Neural progenitor cell (in vitro differentiated cells): ENCODE measurements at regions not wholly inside any gene's neighbourhood (a gene's known extent, or its start where the extent isn't known, plus 50 kb on each side); places are given as distances from the start of the nearest gene placed in this dataset.
"Not testable (repeated sequence)": the region's sequence is repeated elsewhere in the genome, so short reads cannot be mapped to it uniquely, and the experiment has no call there.

Experiments used
- DNase-seq: peaks from one replicate; pipeline ENCODE4 v3.0.0-alpha.2; 2016; ENCODE audit warnings: low spot score
- H2AFZ ChIP-seq: fragments of 200-600 bp; sonication (generic); replicated peaks from 2 replicates; pipeline ENCODE4 v1.6.1; 2016; ENCODE audit warnings: antibody characterized with exemption
- H3F3A ChIP-seq: fragments of 200-600 bp; sonication (generic); 2 replicates; pipeline ENCODE4 v1.6.1; 2016; ENCODE audit warnings: antibody characterized with exemption, low read depth
- H3K27ac ChIP-seq: fragments of 200-600 bp; sonication (generic); 2 replicates; pipeline ENCODE4 v1.5.1; 2016; ENCODE audit warnings: mild to moderate bottlenecking
- H3K27me3 ChIP-seq: fragments of 200-600 bp; sonication (generic); 2 replicates; pipeline ENCODE4 v1.6.1; 2016; ENCODE audit warnings: mild to moderate bottlenecking, moderate library complexity
- H3K36me3 ChIP-seq: fragments of 200-600 bp; sonication (generic); 2 replicates; pipeline ENCODE4 v1.5.1; 2016
- H3K4me1 ChIP-seq: fragments of 200-600 bp; sonication (generic); 2 replicates; pipeline ENCODE4 v1.6.1; 2016; ENCODE audit warnings: mixed run types
- H3K4me2 ChIP-seq: fragments of 200-600 bp; sonication (generic); 2 replicates; pipeline ENCODE4 v1.6.1; 2016
- H3K4me3 ChIP-seq: fragments of 200-600 bp; sonication (generic); 2 replicates; pipeline ENCODE4 v1.5.1; 2016
- H3K79me2 ChIP-seq: fragments of 200-600 bp; sonication (generic); 2 replicates; pipeline ENCODE4 v1.6.1; 2016; ENCODE audit warnings: low read depth
- H3K9ac ChIP-seq: fragments of 200-600 bp; sonication (generic); 2 replicates; pipeline ENCODE4 v1.6.1; 2016
- H3K9me3 ChIP-seq: fragments of 200-600 bp; sonication (generic); 2 replicates; pipeline ENCODE4 v1.5.1; 2016; ENCODE audit warnings: low read depth
- H4K20me1 ChIP-seq: fragments of 200-600 bp; sonication (generic); 2 replicates; pipeline ENCODE4 v1.6.1; 2016; ENCODE audit warnings: low read depth
- H3K27ac Mint-ChIP-seq: 3 replicates; pipeline ENCODE4 v1.8.0; 2021; ENCODE audit warnings: mixed read lengths
- H3K27me3 Mint-ChIP-seq: 2 replicates; pipeline ENCODE4 v1.8.0; 2022; ENCODE audit warnings: low read depth, mild to moderate bottlenecking, inconsistent platforms, moderate library complexity, mixed read lengths; ENCODE audit not compliant: insufficient read depth
- H3K36me3 Mint-ChIP-seq: 3 replicates; pipeline ENCODE4 v1.8.0; 2021; ENCODE audit warnings: mixed read lengths
- H3K4me1 Mint-ChIP-seq: 3 replicates; pipeline ENCODE4 v1.8.0; 2021; ENCODE audit warnings: mixed read lengths
- H3K4me3 Mint-ChIP-seq: 3 replicates; pipeline ENCODE4 v1.8.0; 2021; ENCODE audit warnings: mild to moderate bottlenecking, moderate library complexity, mixed read lengths
- H3K9me3 Mint-ChIP-seq: 3 replicates; pipeline ENCODE4 v1.8.0; 2020; ENCODE audit warnings: mixed read lengths
- EZH2 ChIP-seq: fragments of 200-600 bp; sonication (generic); IDR thresholded peaks from 2 replicates; pipeline ENCODE4 v1.6.1; 2017; ENCODE audit warnings: antibody characterized with exemption, mild to moderate bottlenecking, moderate library complexity
- EZH2phosphoT487 ChIP-seq: fragments of 200-600 bp; sonication (generic); IDR thresholded peaks from 2 replicates; pipeline ENCODE4 v1.6.1; 2017; ENCODE audit warnings: antibody characterized with exemption
- TF ChIP-seq, protein P1 (sequence below): fragments of 200-600 bp; sonication (generic); IDR thresholded peaks from 2 replicates; pipeline ENCODE4 v1.5.1; 2017; ENCODE audit warnings: antibody characterized with exemption, mild to moderate bottlenecking

DNA sequence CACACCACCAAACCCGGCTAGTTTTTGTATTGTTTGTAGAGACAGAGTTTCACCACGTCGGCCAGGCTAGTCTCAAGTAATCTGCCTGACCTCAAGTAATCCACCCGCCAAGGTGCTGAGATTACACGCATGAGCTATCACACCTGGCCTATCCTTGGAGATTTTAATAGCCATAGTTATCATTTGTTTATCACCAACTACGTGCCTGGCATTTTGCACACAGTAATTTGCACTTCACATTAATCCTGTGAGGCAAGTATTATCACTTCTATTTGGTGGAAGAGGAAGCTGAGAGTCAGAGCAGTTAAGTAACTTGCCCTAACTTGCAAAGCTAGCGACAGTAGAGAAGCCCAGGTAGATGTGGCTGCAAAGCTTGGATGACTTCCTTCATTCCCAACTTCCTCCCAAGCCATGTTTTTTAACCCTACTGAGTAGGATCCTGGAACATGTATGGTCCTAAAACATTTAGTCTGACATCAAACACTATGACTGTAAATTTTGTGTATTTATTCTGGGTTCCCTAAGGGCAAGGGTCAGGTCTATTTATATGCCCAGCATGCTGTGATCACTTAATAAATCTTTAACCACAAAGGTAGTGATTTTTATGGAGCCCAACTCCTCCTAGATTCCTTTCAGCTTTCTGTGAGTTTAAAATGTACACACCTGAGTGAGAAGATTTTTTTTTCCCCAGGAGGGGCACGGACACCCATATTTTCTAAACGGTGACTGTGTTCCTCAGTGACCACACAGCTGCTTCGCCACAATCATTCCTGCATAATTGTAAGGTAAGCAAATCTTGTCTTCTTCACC lies 100.2 kb upstream of the RAI14 start:
- Histone ChIP-seq H4K20me1 (no peaks in the 10 kb centered on the region), H3K36me3 (no peaks in the 10 kb centered on the region), H3K4me1 (no peaks in the 10 kb centered on the region), H3K27me3 (no peaks in the 10 kb centered on the region), H3F3A (no peaks in the 10 kb centered on the region), H3K4me3 (no peak overlapping the region), H3K4me2 (no peak overlapping the region), H3K9me3 (no peaks in the 10 kb centered on the region), H3K9ac (no peak overlapping the region), H2AFZ (no peak overlapping the region), H3K27ac (no peak overlapping the region), H3K79me2 (no peaks in the 10 kb centered on the region)
- H3K4me1 Mint-ChIP-seq, result peaks cover 3% of the 10 kb centered on the region
- H3K27me3 Mint-ChIP-seq, result peaks cover 2% of the 10 kb centered on the region
- no peak overlapping the region for H3K4me3 Mint-ChIP-seq
- no peaks in the 10 kb centered on the region for H3K9me3 Mint-ChIP-seq
- H3K36me3 Mint-ChIP-seq, result no peaks in the 10 kb centered on the region
- DNase-seq, result no peak
- TF ChIP-seq, protein P1, sequence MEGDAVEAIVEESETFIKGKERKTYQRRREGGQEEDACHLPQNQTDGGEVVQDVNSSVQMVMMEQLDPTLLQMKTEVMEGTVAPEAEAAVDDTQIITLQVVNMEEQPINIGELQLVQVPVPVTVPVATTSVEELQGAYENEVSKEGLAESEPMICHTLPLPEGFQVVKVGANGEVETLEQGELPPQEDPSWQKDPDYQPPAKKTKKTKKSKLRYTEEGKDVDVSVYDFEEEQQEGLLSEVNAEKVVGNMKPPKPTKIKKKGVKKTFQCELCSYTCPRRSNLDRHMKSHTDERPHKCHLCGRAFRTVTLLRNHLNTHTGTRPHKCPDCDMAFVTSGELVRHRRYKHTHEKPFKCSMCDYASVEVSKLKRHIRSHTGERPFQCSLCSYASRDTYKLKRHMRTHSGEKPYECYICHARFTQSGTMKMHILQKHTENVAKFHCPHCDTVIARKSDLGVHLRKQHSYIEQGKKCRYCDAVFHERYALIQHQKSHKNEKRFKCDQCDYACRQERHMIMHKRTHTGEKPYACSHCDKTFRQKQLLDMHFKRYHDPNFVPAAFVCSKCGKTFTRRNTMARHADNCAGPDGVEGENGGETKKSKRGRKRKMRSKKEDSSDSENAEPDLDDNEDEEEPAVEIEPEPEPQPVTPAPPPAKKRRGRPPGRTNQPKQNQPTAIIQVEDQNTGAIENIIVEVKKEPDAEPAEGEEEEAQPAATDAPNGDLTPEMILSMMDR, result no peak
- TF ChIP-seq EZH2phosphoT487 (no peak), EZH2 (no peak)
- H3K27ac Mint-ChIP-seq, result no peak overlapping the region

DNA sequence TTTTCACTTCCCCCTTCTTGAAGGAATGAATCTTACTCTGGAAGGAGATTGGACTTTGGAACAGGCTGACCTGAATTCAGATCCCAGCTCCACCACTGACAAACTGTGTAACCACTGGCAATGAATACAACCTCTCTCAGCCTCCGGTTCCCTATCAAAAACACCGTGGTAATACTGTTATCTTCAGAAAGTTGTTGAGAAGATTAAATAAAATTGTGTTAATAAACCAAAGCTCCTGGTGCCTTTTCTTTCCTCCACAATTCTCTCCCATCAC lies 99.7 kb upstream of the RAI14 start:
- H3K79me2 ChIP-seq, result no peaks in the 10 kb centered on the region
- H4K20me1 ChIP-seq, result no peaks in the 10 kb centered on the region
- no peaks in the 10 kb centered on the region for H3K36me3 ChIP-seq
- no peak for DNase-seq
- no peak overlapping the region for H3K27ac Mint-ChIP-seq
- no peaks in the 10 kb centered on the region for H3K36me3 Mint-ChIP-seq
- H3K27ac ChIP-seq, result no peak overlapping the region
- H3K4me1 Mint-ChIP-seq, result peaks cover 3% of the 10 kb centered on the region
- peaks cover 2% of the 10 kb centered on the region for H3K27me3 Mint-ChIP-seq
- no peaks in the 10 kb centered on the region for H3K9me3 ChIP-seq
- TF ChIP-seq, protein P1, result no peak
- TF ChIP-seq EZH2phosphoT487 (no peak), EZH2 (no peak)
- H3K27me3 ChIP-seq, result no peaks in the 10 kb centered on the region
- no peaks in the 10 kb centered on the region for H3K9me3 Mint-ChIP-seq
- no peak overlapping the region for H3K9ac ChIP-seq
- H3K4me1 ChIP-seq, result no peaks in the 10 kb centered on the region
- no peak overlapping the region for H2AFZ ChIP-seq
- H3F3A ChIP-seq, result no peaks in the 10 kb centered on the region
- no peak overlapping the region for H3K4me3 ChIP-seq
- H3K4me2 ChIP-seq, result no peak overlapping the region
- no peak overlapping the region for H3K4me3 Mint-ChIP-seq

DNA sequence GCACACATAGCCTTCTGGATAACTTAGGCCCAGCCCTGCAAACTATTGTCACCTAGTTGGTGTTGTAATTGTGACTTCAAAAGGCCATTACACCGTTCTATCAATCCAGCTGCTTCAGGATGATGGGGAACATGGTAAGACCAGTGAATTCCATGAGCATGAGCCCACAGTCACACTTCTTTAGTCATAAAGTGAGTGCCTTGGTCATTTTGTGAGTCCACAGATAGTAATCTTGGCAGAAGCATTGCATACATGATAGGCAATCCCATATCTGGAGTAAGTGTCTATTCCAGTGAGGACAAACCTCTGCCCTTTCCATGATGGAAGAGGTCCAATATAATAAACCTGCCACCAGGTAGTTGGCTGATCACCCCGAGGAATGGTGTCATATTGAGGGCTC lies 94.5 kb upstream of the RAI14 start:
- not testable (repeated sequence) for H3K79me2 ChIP-seq, H3K9me3 ChIP-seq, H3K36me3 Mint-ChIP-seq, H3K4me1 Mint-ChIP-seq, H3K27me3 Mint-ChIP-seq, H3K36me3 ChIP-seq, H2AFZ ChIP-seq, DNase-seq, H3K27ac ChIP-seq, H3K9ac ChIP-seq, H3K27ac Mint-ChIP-seq, H3K9me3 Mint-ChIP-seq, H3K4me2 ChIP-seq, H3K4me1 ChIP-seq, H3F3A ChIP-seq, H3K4me3 Mint-ChIP-seq, H3K27me3 ChIP-seq, H4K20me1 ChIP-seq, H3K4me3 ChIP-seq

DNA sequence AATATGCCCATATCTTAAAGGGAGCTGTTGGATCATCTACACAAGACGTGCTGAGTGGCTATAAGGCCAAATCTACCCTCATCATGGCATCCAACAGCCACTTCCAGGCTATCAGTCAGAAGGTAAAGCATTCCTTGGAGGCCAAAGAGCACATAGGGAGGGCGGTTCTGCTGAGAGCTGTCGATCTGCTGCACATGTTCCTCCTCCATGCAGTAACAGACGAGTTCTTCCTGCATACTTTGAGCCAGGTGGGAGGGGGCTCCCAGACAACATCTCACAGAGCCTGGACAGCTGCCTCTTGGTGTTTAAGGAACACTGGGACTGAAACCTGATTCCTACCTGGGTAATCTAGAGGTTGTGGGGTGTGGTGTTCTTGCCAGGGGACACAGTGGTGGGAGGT lies 93.3 kb upstream of the RAI14 start:
- H3K4me2 ChIP-seq, result no peak overlapping the region
- Mint-ChIP-seq H3K27ac (no peak overlapping the region), H3K4me3 (no peak overlapping the region), H3K9me3 (no peaks in the 10 kb centered on the region), H3K4me1 (peaks cover 7% of the 10 kb centered on the region), H3K36me3 (no peaks in the 10 kb centered on the region), H3K27me3 (no peaks in the 10 kb centered on the region)
- H3K9me3 ChIP-seq, result no peaks in the 10 kb centered on the region
- no peaks in the 10 kb centered on the region for H3F3A ChIP-seq
- no peak overlapping the region for H3K4me3 ChIP-seq
- no peaks in the 10 kb centered on the region for H3K36me3 ChIP-seq
- no peaks in the 10 kb centered on the region for H4K20me1 ChIP-seq
- H3K4me1 ChIP-seq, result no peaks in the 10 kb centered on the region
- no peak overlapping the region for H2AFZ ChIP-seq
- H3K27ac ChIP-seq, result no peak overlapping the region
- H3K79me2 ChIP-seq, result no peaks in the 10 kb centered on the region
- no peak for DNase-seq
- H3K9ac ChIP-seq, result no peak overlapping the region
- TF ChIP-seq EZH2 (no peak), EZH2phosphoT487 (no peak)
- TF ChIP-seq, protein P1, result no peak
- H3K27me3 ChIP-seq, result no peaks in the 10 kb centered on the region
